GM23338 (cell line): ENCODE measurements at regions not wholly inside any gene's neighbourhood (a gene's known extent, or its start where the extent isn't known, plus 50 kb on each side); places are given as distances from the start of the nearest gene placed in this dataset.

ENCODE experiments used
- CREB1 ChIP-seq: fragments of 250-450 bp; sonication (Bioruptor Pico); IDR thresholded peaks from 2 replicates; pipeline ENCODE4 v1.5.0; 2020; ENCODE audit warnings: low read depth, mild to moderate bottlenecking, moderate library complexity
- CTCF ChIP-seq, 2 experiments: fragments of 200-600 bp in 1 of 2; sonication (generic) in 1 of 2; conservative IDR thresholded peaks; 2 replicates each; pipeline versions ENCODE4 v1.5.1 to v1.6.1; 2016 to 2017; ENCODE audit warnings: antibody characterized with exemption in 2 of 2, low read depth in 2 of 2, mild to moderate bottlenecking in 2 of 2, moderate library complexity in 1 of 2
- EZH2 ChIP-seq: fragments of 200-600 bp; sonication (generic); IDR thresholded peaks from one replicate; pipeline ENCODE4 v1.8.0; 2017; ENCODE audit warnings: antibody characterized with exemption, mild to moderate bottlenecking, low read depth; ENCODE audit not compliant: unreplicated experiment
- EZH2phosphoT487 ChIP-seq: fragments of 200-600 bp; sonication (generic); IDR thresholded peaks from one replicate; pipeline ENCODE4 v1.8.1; 2018; ENCODE audit warnings: antibody characterized with exemption; ENCODE audit not compliant: unreplicated experiment
- JUNB ChIP-seq: IDR thresholded peaks from one replicate; pipeline ENCODE4 v1.6.1; 2016; ENCODE audit warnings: antibody characterized with exemption; ENCODE audit not compliant: unreplicated experiment
- NANOG ChIP-seq: IDR thresholded peaks from 2 replicates; pipeline ENCODE4 v1.6.1; 2016; ENCODE audit warnings: antibody characterized with exemption, borderline replicate concordance
- POLR2AphosphoS5 ChIP-seq: IDR thresholded peaks from 2 replicates; pipeline ENCODE4 v1.6.1; 2016; ENCODE audit warnings: antibody characterized with exemption, low read depth
- REST ChIP-seq: IDR thresholded peaks from one replicate; pipeline ENCODE4 v1.6.1; 2018; ENCODE audit warnings: antibody characterized with exemption; ENCODE audit not compliant: unreplicated experiment

GRCh38 chr2:118464046-118464445 is 375.8 kb downstream of the INSIG2 start:
- TF ChIP-seq CTCF (conservative IDR thresholded peaks at IDR 0.05; ENCODE audit: low read depth in 2 of 2) (no peak), EZH2 (no peak), JUNB (no peak), POLR2AphosphoS5 (no peak), EZH2phosphoT487 (no peak), REST (no peak), CREB1 (CRISPR knock-in tag) (no peak), NANOG (no peak)
